OCI-LY7 (cell line): ENCODE measurements at regions not wholly inside any gene's neighbourhood (a gene's known extent, or its start where the extent isn't known, plus 50 kb on each side); places are given as distances from the start of the nearest gene placed in this dataset.

Experiments
- EZH2phosphoT487 ChIP-seq: fragments of 200-600 bp; sonication (generic); IDR thresholded peaks from 2 replicates; pipeline ENCODE4 v1.6.1; 2018; ENCODE audit warnings: low read depth, borderline replicate concordance, mild to moderate bottlenecking, mixed run types, antibody characterized with exemption, low read length, moderate library complexity, mixed read lengths
- TF ChIP-seq, protein P1 (sequence below): fragments of 200-600 bp; sonication (generic); conservative IDR thresholded peaks from 2 replicates; pipeline ENCODE4 v1.5.1; 2014; ENCODE audit warnings: mild to moderate bottlenecking, antibody characterized with exemption, low read length, moderate library complexity, mixed read lengths

GRCh38 chr15:53133255-53133850 lies 343.2 kb upstream of the ONECUT1 start:
- TF ChIP-seq, protein P1, sequence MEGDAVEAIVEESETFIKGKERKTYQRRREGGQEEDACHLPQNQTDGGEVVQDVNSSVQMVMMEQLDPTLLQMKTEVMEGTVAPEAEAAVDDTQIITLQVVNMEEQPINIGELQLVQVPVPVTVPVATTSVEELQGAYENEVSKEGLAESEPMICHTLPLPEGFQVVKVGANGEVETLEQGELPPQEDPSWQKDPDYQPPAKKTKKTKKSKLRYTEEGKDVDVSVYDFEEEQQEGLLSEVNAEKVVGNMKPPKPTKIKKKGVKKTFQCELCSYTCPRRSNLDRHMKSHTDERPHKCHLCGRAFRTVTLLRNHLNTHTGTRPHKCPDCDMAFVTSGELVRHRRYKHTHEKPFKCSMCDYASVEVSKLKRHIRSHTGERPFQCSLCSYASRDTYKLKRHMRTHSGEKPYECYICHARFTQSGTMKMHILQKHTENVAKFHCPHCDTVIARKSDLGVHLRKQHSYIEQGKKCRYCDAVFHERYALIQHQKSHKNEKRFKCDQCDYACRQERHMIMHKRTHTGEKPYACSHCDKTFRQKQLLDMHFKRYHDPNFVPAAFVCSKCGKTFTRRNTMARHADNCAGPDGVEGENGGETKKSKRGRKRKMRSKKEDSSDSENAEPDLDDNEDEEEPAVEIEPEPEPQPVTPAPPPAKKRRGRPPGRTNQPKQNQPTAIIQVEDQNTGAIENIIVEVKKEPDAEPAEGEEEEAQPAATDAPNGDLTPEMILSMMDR: no peak
- TF ChIP-seq EZH2phosphoT487: no peak
